ENCODE measurements at regions not wholly inside any gene's neighbourhood (a gene's known extent, or its start where the extent isn't known, plus 50 kb on each side); places are given as distances from the start of the nearest gene placed in this dataset.

GRCh38 chr12:94862421-94862820, 141.1 kb downstream of the NDUFA12 start:
- Mint-ChIP-seq H3K4me3 (no peak overlapping the region), H3K27me3 (ENCODE audit: low read depth in 2 of 2) (peaks cover 6 to 16% of the 10 kb centered on the region in 2 donors), H3K27ac (no peak overlapping the region), H3K9me3 (no peaks in the 10 kb centered on the region), H3K36me3 (no peaks in the 10 kb centered on the region), H3K4me1 (no peaks in the 10 kb centered on the region)
- H3K4me3 ChIP-seq (ENCODE audit: low read length): no peak overlapping the region
- ATAC-seq (no peak), DNase-seq (no peak)
- WGBS (ENCODE audit: insufficient coverage): 86% methylated on average over 2 of the region's 3 CpGs
- no peaks in the 10 kb centered on the region for H3K9me3 ChIP-seq (ENCODE audit: control insufficient read depth, insufficient read depth, low read length)
- no peak overlapping the region for H3K27ac ChIP-seq (ENCODE audit: low read length)
- no peaks in the 10 kb centered on the region for H3K36me3 ChIP-seq (ENCODE audit: control insufficient read depth, insufficient read depth, low read length)
- no peak for TF ChIP-seq CTCF (IDR thresholded peaks at IDR 0.05)
- H3K4me1 ChIP-seq (ENCODE audit: control insufficient read depth, insufficient read depth, low read length): no peaks in the 10 kb centered on the region
- intact Hi-C loops (cut with micrococcal nuclease): no loop called here
- H3K27me3 ChIP-seq (ENCODE audit: control insufficient read depth, insufficient read depth, low read length): no peaks in the 10 kb centered on the region

- Histone ChIP-seq H3K36me3 (ENCODE audit: control insufficient read depth, insufficient read depth, low read length) (no peaks in the 10 kb centered on the region), H3K27ac (ENCODE audit: low read length) (no peak overlapping the region), H3K9me3 (ENCODE audit: control insufficient read depth, insufficient read depth, low read length) (no peaks in the 10 kb centered on the region), H3K27me3 (ENCODE audit: control insufficient read depth, insufficient read depth, low read length) (no peaks in the 10 kb centered on the region), H3K4me3 (ENCODE audit: low read length) (no peak overlapping the region), H3K4me1 (ENCODE audit: control insufficient read depth, insufficient read depth, low read length) (peaks cover 3% of the 10 kb centered on the region)
- WGBS (ENCODE audit: insufficient coverage): 78% methylated on average over 2 of the region's 2 CpGs
- peaks cover 0 to 6% of the 10 kb centered on the region in 2 donors for H3K4me1 Mint-ChIP-seq
- DNase-seq: no peak
- H3K27ac Mint-ChIP-seq: no peak overlapping the region
- no peak overlapping the region for H3K4me3 Mint-ChIP-seq
- no peak for ATAC-seq
- H3K27me3 Mint-ChIP-seq (ENCODE audit: low read depth in 2 of 2): peaks cover 16 to 51% of the 10 kb centered on the region in 2 donors
- no peaks in the 10 kb centered on the region for H3K9me3 Mint-ChIP-seq
- intact Hi-C loops (cut with micrococcal nuclease): no loop called here
- H3K36me3 Mint-ChIP-seq: no peaks in the 10 kb centered on the region
- TF ChIP-seq CTCF (IDR thresholded peaks at IDR 0.05): no peak
These were observed 147.2 kb downstream of the NDUFA12 start for GRCh38 chr12:94856324-94856723.

- no peaks in the 10 kb centered on the region for H3K36me3 Mint-ChIP-seq
- DNase-seq (no peak), ATAC-seq (peak in 1 of 3 donors; percentile 63)
- Histone ChIP-seq H3K36me3 (ENCODE audit: control insufficient read depth, insufficient read depth, low read length) (no peaks in the 10 kb centered on the region), H3K4me3 (ENCODE audit: low read length) (no peak overlapping the region), H3K9me3 (ENCODE audit: control insufficient read depth, insufficient read depth, low read length) (no peaks in the 10 kb centered on the region), H3K4me1 (ENCODE audit: control insufficient read depth, insufficient read depth, low read length) (peaks cover 3% of the 10 kb centered on the region), H3K27ac (ENCODE audit: low read length) (no peak overlapping the region), H3K27me3 (ENCODE audit: control insufficient read depth, insufficient read depth, low read length) (no peaks in the 10 kb centered on the region)
- intact Hi-C loops (cut with micrococcal nuclease): no loop called here
- no peak for TF ChIP-seq CTCF (IDR thresholded peaks at IDR 0.05)
- H3K4me3 Mint-ChIP-seq: no peak overlapping the region
- H3K27me3 Mint-ChIP-seq (ENCODE audit: low read depth in 2 of 2): peaks cover 17 to 56% of the 10 kb centered on the region in 2 donors
- peaks cover 0 to 6% of the 10 kb centered on the region in 2 donors for H3K4me1 Mint-ChIP-seq
- no peaks in the 10 kb centered on the region for H3K9me3 Mint-ChIP-seq
- H3K27ac Mint-ChIP-seq: no peak overlapping the region
- whole genome bisulfite sequencing (ENCODE audit: insufficient coverage): 43% methylated on average over 6 of the region's 6 CpGs
These were observed 147.6 kb downstream of the NDUFA12 start for GRCh38 chr12:94855853-94856252.

- DNase-seq (no peak), ATAC-seq (no peak)
- intact Hi-C loops (cut with micrococcal nuclease): no loop called here
- H3K27ac Mint-ChIP-seq: no peak overlapping the region
- TF ChIP-seq CTCF (IDR thresholded peaks at IDR 0.05): no peak
- no CpG with 5 or more reads among the region's 2 CpGs for WGBS (ENCODE audit: insufficient coverage)
- no peaks in the 10 kb centered on the region for H3K9me3 Mint-ChIP-seq
- Histone ChIP-seq H3K27ac (ENCODE audit: low read length) (no peak overlapping the region), H3K4me3 (ENCODE audit: low read length) (no peak overlapping the region), H3K9me3 (ENCODE audit: control insufficient read depth, insufficient read depth, low read length) (no peaks in the 10 kb centered on the region), H3K36me3 (ENCODE audit: control insufficient read depth, insufficient read depth, low read length) (no peaks in the 10 kb centered on the region), H3K27me3 (ENCODE audit: control insufficient read depth, insufficient read depth, low read length) (no peaks in the 10 kb centered on the region), H3K4me1 (ENCODE audit: control insufficient read depth, insufficient read depth, low read length) (peaks cover 3% of the 10 kb centered on the region)
- peaks cover 0 to 6% of the 10 kb centered on the region in 2 donors for H3K4me1 Mint-ChIP-seq
- H3K36me3 Mint-ChIP-seq: no peaks in the 10 kb centered on the region
- H3K4me3 Mint-ChIP-seq: no peak overlapping the region
- peaks cover 21 to 47% of the 10 kb centered on the region in 2 donors for H3K27me3 Mint-ChIP-seq (ENCODE audit: low read depth in 2 of 2)
These were observed 152.0 kb downstream of the NDUFA12 start for GRCh38 chr12:94851396-94852028.
